SK-N-SH treated with all-trans-retinoic acid at 6 μM for 48 hours (cell line): ENCODE measurements at regions not wholly inside any gene's neighbourhood (a gene's known extent, or its start where the extent isn't known, plus 50 kb on each side); places are given as distances from the start of the nearest gene placed in this dataset.

Experiments
- ARNTL ChIP-seq: fragments of 450-650 bp; formaldehyde crosslinking; IDR thresholded peaks from 2 replicates; pipeline ENCODE4 v1.5.0; 2020; ENCODE audit warnings: low read depth, mild to moderate bottlenecking, moderate library complexity, borderline replicate concordance
- RARB ChIP-seq: fragments of 250-450 bp; sonication (Bioruptor Pico); IDR thresholded peaks from 2 replicates; pipeline ENCODE4 v1.8.0; 2021; ENCODE audit warnings: mild to moderate bottlenecking, moderate library complexity

DNA sequence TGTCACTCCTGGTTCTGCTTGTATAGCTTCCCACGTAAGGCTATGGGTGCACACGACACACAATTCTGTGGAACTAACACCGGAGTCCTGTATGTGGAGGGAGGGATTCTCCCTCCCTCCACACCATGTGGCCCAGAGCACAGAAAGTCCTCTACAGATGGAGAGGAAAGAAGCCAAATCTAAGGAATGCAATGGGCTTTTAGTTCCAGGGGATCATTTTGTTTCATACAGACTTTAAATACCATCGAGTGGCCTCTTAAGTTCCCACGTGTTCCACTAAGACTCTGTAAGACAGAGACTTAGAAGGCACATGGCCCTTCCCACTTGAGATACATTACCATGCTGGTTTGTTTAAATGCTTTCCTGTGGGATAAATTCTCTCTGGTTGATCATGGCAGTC lies 156.0 kb downstream of the TGFB2 start:
- no peak for TF ChIP-seq ARNTL (CRISPR knock-in tag)
- TF ChIP-seq RARB (CRISPR knock-in tag): no peak
